OCI-LY1 (cell line): ENCODE measurements at regions not wholly inside any gene's neighbourhood (a gene's known extent, or its start where the extent isn't known, plus 50 kb on each side); places are given as distances from the start of the nearest gene placed in this dataset.

Source experiments
- H2AFZ ChIP-seq: fragments of 200-600 bp; sonication (generic), shearing (Covaris generic); 2 replicates; pipeline ENCODE4 v1.6.0; 2014; ENCODE audit warnings: antibody characterized with exemption, mild to moderate bottlenecking, low read length
- H3F3A ChIP-seq: fragments of 200-600 bp; sonication (generic), shearing (Covaris generic); 2 replicates; pipeline ENCODE4 v1.6.0; 2014; ENCODE audit warnings: mild to moderate bottlenecking, antibody characterized with exemption, low read length, moderate library complexity; ENCODE audit not compliant: insufficient read depth
- H3K27ac ChIP-seq: fragments of 200-600 bp; sonication (generic); 2 replicates; pipeline ENCODE4 v1.5.1; 2014; ENCODE audit warnings: low read length, mixed run types, mild to moderate bottlenecking, low read depth; ENCODE audit not compliant: poor library complexity, severe bottlenecking
- H3K27me3 ChIP-seq: fragments of 200-600 bp; sonication (generic); 2 replicates; pipeline ENCODE4 v1.6.0; 2014; ENCODE audit warnings: antibody characterized with exemption, mild to moderate bottlenecking, low read length, moderate library complexity; ENCODE audit not compliant: insufficient read depth
- H3K36me3 ChIP-seq: fragments of 200-600 bp; sonication (generic); 2 replicates; pipeline ENCODE4 v1.6.1; 2014; ENCODE audit warnings: mild to moderate bottlenecking, antibody characterized with exemption, low read length, moderate library complexity, mixed read lengths; ENCODE audit not compliant: insufficient read depth
- H3K4me1 ChIP-seq: fragments of 200-600 bp; sonication (generic); 2 replicates; pipeline ENCODE4 v1.5.1; 2014; ENCODE audit warnings: mild to moderate bottlenecking, low read length, moderate library complexity; ENCODE audit not compliant: insufficient read depth, severe bottlenecking
- H3K4me2 ChIP-seq: fragments of 200-600 bp; sonication (generic), shearing (Covaris generic); 2 replicates; pipeline ENCODE4 v1.6.1; 2014; ENCODE audit warnings: low read length
- H3K4me3 ChIP-seq: fragments of 200-600 bp; sonication (generic); 2 replicates; pipeline ENCODE4 v1.5.1; 2014; ENCODE audit warnings: low read length, low read depth, mild to moderate bottlenecking, mixed read lengths; ENCODE audit not compliant: poor library complexity, severe bottlenecking
- H3K79me2 ChIP-seq: fragments of 200-600 bp; shearing (Covaris generic); 2 replicates; pipeline ENCODE4 v1.6.1; 2016; ENCODE audit warnings: mixed run types, low read length, mixed read lengths; ENCODE audit not compliant: insufficient read depth
- H3K9ac ChIP-seq: fragments of 200-600 bp; sonication (generic), shearing (Covaris generic); 2 replicates; pipeline ENCODE4 v1.6.1; 2014; ENCODE audit warnings: mild to moderate bottlenecking, low read length, mixed read lengths
- H3K9me2 ChIP-seq: fragments of 200-600 bp; sonication (generic), shearing (Covaris generic); 2 replicates; pipeline ENCODE4 v1.6.1; 2014; ENCODE audit warnings: low read depth, mild to moderate bottlenecking, low read length, mixed read lengths
- H3K9me3 ChIP-seq: fragments of 200-600 bp; shearing (Covaris generic); 2 replicates; pipeline ENCODE4 v1.6.1; 2014; ENCODE audit warnings: low read length, mixed read lengths
- H4K20me1 ChIP-seq: fragments of 200-600 bp; sonication (generic), shearing (Covaris generic); 2 replicates; pipeline ENCODE4 v1.6.0; 2016; ENCODE audit warnings: mild to moderate bottlenecking, low read length; ENCODE audit not compliant: insufficient read depth
- EZH2 ChIP-seq: fragments of 200-600 bp; sonication (generic), shearing (Covaris generic); IDR thresholded peaks from 2 replicates; pipeline ENCODE4 v1.8.0; 2017; ENCODE audit warnings: borderline replicate concordance, mixed run types, mild to moderate bottlenecking, antibody characterized with exemption, low read length, moderate library complexity, mixed read lengths
- TF ChIP-seq, protein P1 (sequence below): fragments of 200-600 bp; sonication (generic), shearing (Covaris generic); IDR thresholded peaks from 2 replicates; pipeline ENCODE4 v1.5.1; 2017; ENCODE audit warnings: mild to moderate bottlenecking, antibody characterized with exemption, low read length, moderate library complexity, mixed read lengths

DNA sequence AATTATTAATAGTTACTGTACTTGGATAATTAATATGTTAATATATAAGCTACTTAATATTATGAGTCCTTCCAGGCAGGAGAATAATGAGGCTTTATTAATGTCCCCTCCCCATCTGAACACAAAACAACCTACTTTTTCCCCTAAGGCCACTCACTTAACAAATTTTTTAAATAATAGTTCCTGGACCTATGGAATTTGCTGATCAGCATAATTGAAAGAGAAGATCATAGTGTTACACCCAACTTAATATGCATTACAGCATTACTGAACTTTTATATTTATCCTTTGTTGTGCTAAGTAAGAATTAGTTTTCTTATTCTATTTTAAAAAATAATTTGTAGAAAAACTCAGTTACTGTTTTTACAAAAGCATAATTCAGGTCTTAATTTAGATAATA lies 1537.7 kb upstream of the GOT2 start:
- Histone ChIP-seq H3K9me2 (no peaks in the 10 kb centered on the region), H3K27ac (no peak overlapping the region)
- TF ChIP-seq, protein P1, sequence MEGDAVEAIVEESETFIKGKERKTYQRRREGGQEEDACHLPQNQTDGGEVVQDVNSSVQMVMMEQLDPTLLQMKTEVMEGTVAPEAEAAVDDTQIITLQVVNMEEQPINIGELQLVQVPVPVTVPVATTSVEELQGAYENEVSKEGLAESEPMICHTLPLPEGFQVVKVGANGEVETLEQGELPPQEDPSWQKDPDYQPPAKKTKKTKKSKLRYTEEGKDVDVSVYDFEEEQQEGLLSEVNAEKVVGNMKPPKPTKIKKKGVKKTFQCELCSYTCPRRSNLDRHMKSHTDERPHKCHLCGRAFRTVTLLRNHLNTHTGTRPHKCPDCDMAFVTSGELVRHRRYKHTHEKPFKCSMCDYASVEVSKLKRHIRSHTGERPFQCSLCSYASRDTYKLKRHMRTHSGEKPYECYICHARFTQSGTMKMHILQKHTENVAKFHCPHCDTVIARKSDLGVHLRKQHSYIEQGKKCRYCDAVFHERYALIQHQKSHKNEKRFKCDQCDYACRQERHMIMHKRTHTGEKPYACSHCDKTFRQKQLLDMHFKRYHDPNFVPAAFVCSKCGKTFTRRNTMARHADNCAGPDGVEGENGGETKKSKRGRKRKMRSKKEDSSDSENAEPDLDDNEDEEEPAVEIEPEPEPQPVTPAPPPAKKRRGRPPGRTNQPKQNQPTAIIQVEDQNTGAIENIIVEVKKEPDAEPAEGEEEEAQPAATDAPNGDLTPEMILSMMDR = no peak
- no peak for TF ChIP-seq EZH2

DNA sequence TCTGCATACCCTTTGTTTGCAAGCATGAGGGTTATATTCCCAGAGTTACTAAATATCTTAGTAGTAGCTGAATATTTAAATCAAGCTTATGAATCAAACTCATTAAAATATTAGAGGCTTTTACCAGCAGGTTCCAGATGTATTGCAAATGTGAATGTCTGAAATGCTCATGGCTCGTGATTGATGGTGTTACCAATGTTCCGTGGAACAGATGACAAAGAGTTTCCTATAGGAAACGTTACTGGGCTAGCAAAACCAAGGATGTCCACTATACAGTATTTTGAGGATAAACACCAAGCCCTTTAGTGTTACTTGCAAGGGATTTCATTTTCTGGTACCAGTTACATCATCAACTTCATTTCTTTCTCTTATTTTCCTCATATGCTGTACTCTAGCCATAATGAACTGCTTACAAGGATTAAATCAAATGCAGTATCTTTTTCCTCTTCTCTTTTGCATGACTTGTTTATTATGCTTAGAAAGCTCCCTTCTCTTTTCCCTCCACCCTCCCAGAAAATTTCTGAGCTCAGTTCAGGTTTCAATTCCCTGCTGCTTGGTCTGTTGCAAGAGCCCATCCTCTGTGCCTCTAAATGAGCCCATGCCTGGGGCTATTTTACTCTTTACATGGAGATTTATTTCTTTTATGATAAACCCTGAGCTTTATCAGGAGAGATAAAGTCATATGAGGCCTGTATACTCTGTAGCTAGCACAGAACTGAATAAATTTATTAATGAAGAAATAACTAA lies 1537.1 kb upstream of the GOT2 start:
- Histone ChIP-seq H3K9me3 (no peaks in the 10 kb centered on the region), H3K27me3 (no peaks in the 10 kb centered on the region)
- no peak for TF ChIP-seq EZH2

More for the DNA sequence above, 1537.7 kb upstream of the GOT2 start:
- H3K4me1 ChIP-seq = no peaks in the 10 kb centered on the region
- H3K9me3 ChIP-seq = no peaks in the 10 kb centered on the region
- no peaks in the 10 kb centered on the region for H3F3A ChIP-seq
- no peak overlapping the region for H3K4me3 ChIP-seq
- no peaks in the 10 kb centered on the region for H3K79me2 ChIP-seq
- no peak overlapping the region for H3K4me2 ChIP-seq
- H4K20me1 ChIP-seq = no peaks in the 10 kb centered on the region
- H3K36me3 ChIP-seq = no peaks in the 10 kb centered on the region
- no peaks in the 10 kb centered on the region for H3K27me3 ChIP-seq
- H2AFZ ChIP-seq = no peak overlapping the region
- H3K9ac ChIP-seq = no peak overlapping the region

DNA sequence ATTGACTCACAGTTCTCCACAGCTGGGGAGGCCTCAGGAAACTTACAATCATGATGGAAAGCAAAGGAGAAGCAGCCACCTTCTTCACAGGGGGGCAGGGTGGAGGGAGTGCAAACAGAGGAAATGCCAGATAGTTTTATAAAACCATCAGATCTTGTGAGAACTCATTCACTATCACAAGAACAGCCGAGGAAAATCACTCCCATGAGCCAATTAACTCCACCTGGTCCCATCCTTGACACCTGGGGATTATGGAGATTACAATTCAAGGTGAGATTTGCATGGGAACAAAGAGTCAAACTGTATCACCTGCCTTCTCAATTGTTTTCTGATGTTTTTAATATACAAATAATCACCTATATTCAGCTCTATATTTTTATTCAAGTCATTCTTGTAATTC lies 1527.3 kb upstream of the GOT2 start:
- Histone ChIP-seq H3K9ac (no peak overlapping the region), H3K9me2 (no peaks in the 10 kb centered on the region), H3K27ac (no peak overlapping the region), H3K9me3 (no peaks in the 10 kb centered on the region), H3K4me2 (no peak overlapping the region), H3K36me3 (no peaks in the 10 kb centered on the region), H3K4me1 (no peaks in the 10 kb centered on the region), H3K4me3 (no peak overlapping the region), H4K20me1 (no peaks in the 10 kb centered on the region), H3K79me2 (no peaks in the 10 kb centered on the region), H3F3A (no peaks in the 10 kb centered on the region), H2AFZ (no peak overlapping the region), H3K27me3 (no peaks in the 10 kb centered on the region)
- TF ChIP-seq, protein P1 = no peak
- no peak for TF ChIP-seq EZH2

More for the DNA sequence above, 1537.1 kb upstream of the GOT2 start:
- H3F3A ChIP-seq = no peaks in the 10 kb centered on the region
- no peaks in the 10 kb centered on the region for H4K20me1 ChIP-seq
- no peaks in the 10 kb centered on the region for H3K4me1 ChIP-seq
- H2AFZ ChIP-seq = no peak overlapping the region
- H3K4me2 ChIP-seq = no peak overlapping the region
- no peak overlapping the region for H3K9ac ChIP-seq
- H3K79me2 ChIP-seq = no peaks in the 10 kb centered on the region
- no peaks in the 10 kb centered on the region for H3K9me2 ChIP-seq
- no peak overlapping the region for H3K27ac ChIP-seq
- no peaks in the 10 kb centered on the region for H3K36me3 ChIP-seq
- H3K4me3 ChIP-seq = no peak overlapping the region

DNA sequence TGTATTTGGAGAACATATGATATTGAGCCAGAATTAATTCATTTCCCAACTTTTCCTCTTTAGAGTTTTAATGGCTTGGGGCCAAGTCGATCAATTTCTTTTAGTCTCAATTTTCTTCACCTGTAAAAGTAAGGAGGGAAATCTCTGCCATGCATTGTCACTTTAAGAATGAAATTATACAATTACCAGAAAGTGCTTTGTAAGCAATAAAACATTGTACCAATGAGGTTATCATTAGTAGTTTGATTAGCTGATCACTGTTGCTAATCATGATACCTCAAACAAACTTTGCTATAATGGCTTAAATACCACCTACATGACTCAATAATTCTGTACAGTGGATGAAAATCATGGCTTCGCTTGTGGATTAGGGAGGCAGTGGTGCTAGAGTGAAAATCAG lies 1525.8 kb upstream of the GOT2 start:
- Histone ChIP-seq H3K27me3 (no peaks in the 10 kb centered on the region), H3K4me2 (no peak overlapping the region), H2AFZ (no peak overlapping the region), H3K9me3 (no peaks in the 10 kb centered on the region), H3K79me2 (no peaks in the 10 kb centered on the region), H3K27ac (no peak overlapping the region), H4K20me1 (no peaks in the 10 kb centered on the region), H3K36me3 (no peaks in the 10 kb centered on the region), H3K4me1 (no peaks in the 10 kb centered on the region), H3K9ac (no peak overlapping the region), H3K4me3 (no peak overlapping the region), H3K9me2 (no peaks in the 10 kb centered on the region), H3F3A (no peaks in the 10 kb centered on the region)
- TF ChIP-seq EZH2 = no peak
- TF ChIP-seq, protein P1 = no peak
